ENCODE measurements at regions not wholly inside any gene's neighbourhood (a gene's known extent, or its start where the extent isn't known, plus 50 kb on each side); places are given as distances from the start of the nearest gene placed in this dataset.

GRCh38 chr10:118163217-118163616 is 116.5 kb upstream of the RAB11FIP2 start (continued):
- TF ChIP-seq STAT6 (CRISPR knock-in tag; IDR thresholded peaks at IDR 0.05) (no peak), HDAC3 (IDR thresholded peaks at IDR 0.05; ENCODE audit: borderline replicate concordance, partially characterized antibody) (no peak), CUX1 (CRISPR knock-in tag; IDR thresholded peaks at IDR 0.05) (no peak), TCF15 (CRISPR knock-in tag; IDR thresholded peaks at IDR 0.05) (no peak), TFAP4 (CRISPR knock-in tag; IDR thresholded peaks at IDR 0.05; ENCODE audit: borderline replicate concordance) (no peak), TAL1 (IDR thresholded peaks at IDR 0.05) (no peak), HIVEP1 (CRISPR knock-in tag; IDR thresholded peaks at IDR 0.05) (no peak)
